ENCODE measurements at regions not wholly inside any gene's neighbourhood (a gene's known extent, or its start where the extent isn't known, plus 50 kb on each side); places are given as distances from the start of the nearest gene placed in this dataset.

DNA sequence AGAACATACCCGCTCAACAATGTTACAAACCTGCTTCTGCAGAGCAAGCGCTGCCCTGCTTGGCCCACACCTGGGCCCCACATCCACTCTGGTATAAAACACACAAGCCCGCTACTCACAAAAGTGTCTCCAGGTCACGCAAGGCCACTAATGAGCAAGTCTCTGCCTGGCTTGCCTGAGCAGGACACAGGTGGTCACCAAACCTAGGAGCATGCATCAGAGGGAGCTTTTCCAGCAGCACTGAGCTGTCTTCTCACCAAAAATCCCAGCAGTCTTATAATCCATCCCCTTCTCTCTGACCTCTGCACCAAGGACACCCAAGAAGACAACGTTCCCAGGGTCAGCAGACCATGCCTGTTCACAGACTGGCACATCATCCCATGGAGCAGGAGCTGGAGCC, 100.8 kb downstream of the DLL1 start:
- TF ChIP-seq, protein P1, sequence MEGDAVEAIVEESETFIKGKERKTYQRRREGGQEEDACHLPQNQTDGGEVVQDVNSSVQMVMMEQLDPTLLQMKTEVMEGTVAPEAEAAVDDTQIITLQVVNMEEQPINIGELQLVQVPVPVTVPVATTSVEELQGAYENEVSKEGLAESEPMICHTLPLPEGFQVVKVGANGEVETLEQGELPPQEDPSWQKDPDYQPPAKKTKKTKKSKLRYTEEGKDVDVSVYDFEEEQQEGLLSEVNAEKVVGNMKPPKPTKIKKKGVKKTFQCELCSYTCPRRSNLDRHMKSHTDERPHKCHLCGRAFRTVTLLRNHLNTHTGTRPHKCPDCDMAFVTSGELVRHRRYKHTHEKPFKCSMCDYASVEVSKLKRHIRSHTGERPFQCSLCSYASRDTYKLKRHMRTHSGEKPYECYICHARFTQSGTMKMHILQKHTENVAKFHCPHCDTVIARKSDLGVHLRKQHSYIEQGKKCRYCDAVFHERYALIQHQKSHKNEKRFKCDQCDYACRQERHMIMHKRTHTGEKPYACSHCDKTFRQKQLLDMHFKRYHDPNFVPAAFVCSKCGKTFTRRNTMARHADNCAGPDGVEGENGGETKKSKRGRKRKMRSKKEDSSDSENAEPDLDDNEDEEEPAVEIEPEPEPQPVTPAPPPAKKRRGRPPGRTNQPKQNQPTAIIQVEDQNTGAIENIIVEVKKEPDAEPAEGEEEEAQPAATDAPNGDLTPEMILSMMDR (IDR thresholded peaks at IDR 0.05; ENCODE audit: borderline replicate concordance, extremely low read depth, low read length, poor library complexity, severe bottlenecking), result no peak
- TF ChIP-seq EZH2 (IDR thresholded peaks at IDR 0.05; ENCODE audit: borderline replicate concordance, low read depth, low read length, severe bottlenecking), result no peak

Data from DND-41 (cell line).